SK-N-SH treated with all-trans-retinoic acid at 6 μM for 48 hours (cell line): ENCODE measurements at regions not wholly inside any gene's neighbourhood (a gene's known extent, or its start where the extent isn't known, plus 50 kb on each side); places are given as distances from the start of the nearest gene placed in this dataset.

ENCODE experiments used
- SNAI2 ChIP-seq: fragments of 250-450 bp; sonication (Bioruptor Pico); IDR thresholded peaks from 2 replicates; pipeline ENCODE4 v1.5.0; 2020; ENCODE audit warnings: mild to moderate bottlenecking, moderate library complexity
- TF ChIP-seq, protein P1 (sequence below): fragments of 250-450 bp; sonication (Bioruptor Pico); IDR thresholded peaks from 2 replicates; pipeline ENCODE4 v1.5.1; 2020; ENCODE audit warnings: low read depth, mild to moderate bottlenecking, moderate library complexity

DNA sequence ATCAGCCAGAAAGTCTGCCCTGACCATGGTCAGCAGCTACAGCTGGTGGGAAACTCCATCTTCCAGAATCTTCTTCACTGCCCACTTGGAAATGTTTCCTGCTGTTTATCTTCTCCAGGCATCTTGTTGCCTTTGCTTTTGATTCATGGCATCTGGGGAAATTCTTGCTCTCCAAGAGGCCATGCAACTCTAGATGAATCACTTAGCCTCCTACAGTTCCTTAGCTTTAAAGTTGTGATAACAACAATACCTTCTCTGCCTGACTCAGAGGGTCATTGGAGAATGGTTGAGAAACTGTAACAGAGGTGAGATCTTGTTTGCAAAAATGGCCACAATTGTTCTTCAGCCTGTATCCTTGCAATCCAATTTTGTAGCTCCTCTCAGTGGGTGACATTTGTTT, 121.0 kb upstream of the VRK1 start:
- no peak for TF ChIP-seq SNAI2
- TF ChIP-seq, protein P1, sequence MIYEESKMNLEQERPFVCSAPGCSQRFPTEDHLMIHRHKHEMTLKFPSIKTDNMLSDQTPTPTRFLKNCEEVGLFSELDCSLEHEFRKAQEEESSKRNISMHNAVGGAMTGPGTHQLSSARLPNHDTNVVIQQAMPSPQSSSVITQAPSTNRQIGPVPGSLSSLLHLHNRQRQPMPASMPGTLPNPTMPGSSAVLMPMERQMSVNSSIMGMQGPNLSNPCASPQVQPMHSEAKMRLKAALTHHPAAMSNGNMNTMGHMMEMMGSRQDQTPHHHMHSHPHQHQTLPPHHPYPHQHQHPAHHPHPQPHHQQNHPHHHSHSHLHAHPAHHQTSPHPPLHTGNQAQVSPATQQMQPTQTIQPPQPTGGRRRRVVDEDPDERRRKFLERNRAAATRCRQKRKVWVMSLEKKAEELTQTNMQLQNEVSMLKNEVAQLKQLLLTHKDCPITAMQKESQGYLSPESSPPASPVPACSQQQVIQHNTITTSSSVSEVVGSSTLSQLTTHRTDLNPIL (CRISPR knock-in tag) = no peak
